ENCODE measurements at regions not wholly inside any gene's neighbourhood (a gene's known extent, or its start where the extent isn't known, plus 50 kb on each side); places are given as distances from the start of the nearest gene placed in this dataset.

DNA sequence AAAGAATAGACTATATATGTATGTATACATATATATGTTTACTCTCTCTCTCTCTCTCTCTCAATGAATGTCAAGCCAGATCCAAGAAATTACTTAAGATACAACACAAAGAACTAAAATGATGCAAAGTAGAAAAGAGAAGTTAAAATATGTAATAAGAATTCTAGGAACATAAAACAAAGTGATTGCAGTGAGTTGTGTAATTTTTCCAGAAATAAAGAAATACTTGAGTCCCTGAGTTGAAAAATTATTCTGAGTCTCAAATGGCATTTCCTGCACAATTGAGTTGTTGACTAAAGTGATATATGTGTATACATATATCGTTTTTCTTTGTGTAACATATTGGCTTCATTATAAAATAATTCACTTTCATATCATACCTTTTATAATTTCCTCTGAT, 262.4 kb downstream of the INSIG2 start:
- DNase-seq: no peak
- POLR2A ChIA-PET: no interaction called here
- H3K9ac ChIP-seq: no peak overlapping the region
- H2AFZ ChIP-seq (ENCODE audit: low read depth): no peak overlapping the region
- WGBS (ENCODE audit: low lambda C conversion rate): 0% methylated on average over 1 of the region's 1 CpG
- TF ChIP-seq REST (IDR thresholded peaks at IDR 0.05; ENCODE audit: low read depth, low read length) (no peak), MXI1 (IDR thresholded peaks at IDR 0.05; ENCODE audit: low read depth, low read length) (no peak), FOXJ3 (CRISPR knock-in tag; IDR thresholded peaks at IDR 0.05) (no peak), MEF2A (IDR thresholded peaks at IDR 0.05; ENCODE audit: borderline replicate concordance, low read depth) (no peak)
- no peaks in the 10 kb centered on the region for H3K9me3 ChIP-seq
- no peaks in the 10 kb centered on the region for H3K4me1 ChIP-seq (ENCODE audit: control insufficient read depth in 1 of 2, insufficient read depth in 2 of 2, low read depth in 1 of 2, low read length in 1 of 2)
- H3K79me2 ChIP-seq (ENCODE audit: insufficient read depth): no peaks in the 10 kb centered on the region
- H3K4me3 ChIP-seq (ENCODE audit: low read depth in 2 of 2, low read length in 1 of 2): no peak overlapping the region
- H3K27me3 ChIP-seq (ENCODE audit: insufficient read depth): no peaks in the 10 kb centered on the region; the same call in 1 of the 2 replicates
- no peaks in the 10 kb centered on the region for H3K9me2 ChIP-seq
- no peaks in the 10 kb centered on the region for H3F3A ChIP-seq (replicated peaks; ENCODE audit: insufficient read depth)
- no peak overlapping the region for H3K4me2 ChIP-seq
- H3K27ac ChIP-seq (ENCODE audit: low read depth in 2 of 2, low read length in 1 of 2): no peak overlapping the region
- H4K20me1 ChIP-seq (ENCODE audit: insufficient read depth): no peaks in the 10 kb centered on the region
- CTCF ChIA-PET: no interaction called here
- no peaks in the 10 kb centered on the region for H3K36me3 ChIP-seq (replicated peaks in 1 of 2; ENCODE audit: control insufficient read depth in 1 of 2, insufficient read depth in 2 of 2, low read length in 1 of 2)

- POLR2A ChIA-PET: no interaction called here
- WGBS (ENCODE audit: low lambda C conversion rate): 0% methylated on average over 2 of the region's 2 CpGs
- no peaks in the 10 kb centered on the region; the same call in 1 of the 2 replicates for H3K27me3 ChIP-seq (ENCODE audit: insufficient read depth)
- no peak overlapping the region for H3K9ac ChIP-seq
- H4K20me1 ChIP-seq (ENCODE audit: insufficient read depth): no peaks in the 10 kb centered on the region
- no peak overlapping the region for H3K27ac ChIP-seq (ENCODE audit: low read depth in 2 of 2, low read length in 1 of 2)
- H3K9me3 ChIP-seq: no peaks in the 10 kb centered on the region
- H3K4me3 ChIP-seq (ENCODE audit: low read depth in 2 of 2, low read length in 1 of 2): no peak overlapping the region
- TF ChIP-seq RFX5 (IDR thresholded peaks at IDR 0.05; ENCODE audit: low read length) (no peak), NRF1 (IDR thresholded peaks at IDR 0.05; ENCODE audit: low read depth, low read length) (no peak)
- no peak overlapping the region for H2AFZ ChIP-seq (ENCODE audit: low read depth)
- no peaks in the 10 kb centered on the region for H3K4me1 ChIP-seq (ENCODE audit: control insufficient read depth in 1 of 2, insufficient read depth in 2 of 2, low read depth in 1 of 2, low read length in 1 of 2)
- no peaks in the 10 kb centered on the region for H3K36me3 ChIP-seq (replicated peaks in 1 of 2; ENCODE audit: control insufficient read depth in 1 of 2, insufficient read depth in 2 of 2, low read length in 1 of 2)
- no peak overlapping the region for H3K4me2 ChIP-seq
- CTCF ChIA-PET: no interaction called here
- no peaks in the 10 kb centered on the region for H3F3A ChIP-seq (replicated peaks; ENCODE audit: insufficient read depth)
- H3K9me2 ChIP-seq: no peaks in the 10 kb centered on the region
- no peak for DNase-seq
- H3K79me2 ChIP-seq (ENCODE audit: insufficient read depth): no peaks in the 10 kb centered on the region
Observed at GRCh38 chr2:118349365-118349764, 261.1 kb downstream of the INSIG2 start.

- DNase-seq: no peak
- Histone ChIP-seq H2AFZ (ENCODE audit: low read depth) (no peak overlapping the region), H3K27ac (ENCODE audit: low read depth in 2 of 2, low read length in 1 of 2) (no peak overlapping the region), H3K4me2 (no peak overlapping the region), H3K79me2 (ENCODE audit: insufficient read depth) (no peaks in the 10 kb centered on the region), H4K20me1 (ENCODE audit: insufficient read depth) (no peaks in the 10 kb centered on the region), H3K27me3 (ENCODE audit: insufficient read depth) (no peaks in the 10 kb centered on the region; the same call in 1 of the 2 replicates), H3K4me3 (ENCODE audit: low read depth in 2 of 2, low read length in 1 of 2) (no peak overlapping the region), H3K4me1 (ENCODE audit: control insufficient read depth in 1 of 2, insufficient read depth in 2 of 2, low read depth in 1 of 2, low read length in 1 of 2) (no peaks in the 10 kb centered on the region), H3K9me3 (no peaks in the 10 kb centered on the region), H3K9me2 (no peaks in the 10 kb centered on the region), H3K36me3 (replicated peaks in 1 of 2; ENCODE audit: control insufficient read depth in 1 of 2, insufficient read depth in 2 of 2, low read length in 1 of 2) (no peaks in the 10 kb centered on the region), H3K9ac (no peak overlapping the region), H3F3A (replicated peaks; ENCODE audit: insufficient read depth) (no peaks in the 10 kb centered on the region)
- TF ChIP-seq EP300 (IDR thresholded peaks at IDR 0.05; ENCODE audit: borderline replicate concordance in 1 of 2, low read depth in 1 of 2, low read length in 1 of 2) (no peak), FOXM1 (IDR thresholded peaks at IDR 0.05; ENCODE audit: low read depth) (no peak), CTCF (IDR thresholded peaks at IDR 0.05) (no peak), YY1 (IDR thresholded peaks at IDR 0.05; ENCODE audit: low read depth) (no peak), JUND (IDR thresholded peaks at IDR 0.05) (no peak), SMC3 (IDR thresholded peaks at IDR 0.05; ENCODE audit: low read depth, low read length) (no peak)
- TF ChIP-seq, protein P1, sequence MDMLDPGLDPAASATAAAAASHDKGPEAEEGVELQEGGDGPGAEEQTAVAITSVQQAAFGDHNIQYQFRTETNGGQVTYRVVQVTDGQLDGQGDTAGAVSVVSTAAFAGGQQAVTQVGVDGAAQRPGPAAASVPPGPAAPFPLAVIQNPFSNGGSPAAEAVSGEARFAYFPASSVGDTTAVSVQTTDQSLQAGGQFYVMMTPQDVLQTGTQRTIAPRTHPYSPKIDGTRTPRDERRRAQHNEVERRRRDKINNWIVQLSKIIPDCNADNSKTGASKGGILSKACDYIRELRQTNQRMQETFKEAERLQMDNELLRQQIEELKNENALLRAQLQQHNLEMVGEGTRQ (IDR thresholded peaks at IDR 0.05; ENCODE audit: borderline replicate concordance, low read depth, low read length): no peak
- POLR2A ChIA-PET: no interaction called here
- WGBS (ENCODE audit: low lambda C conversion rate): 7% methylated on average over 4 of the region's 4 CpGs
- CTCF ChIA-PET: interaction anchor here (1.0 kb wide), 1 partner anchor 127 kb away, joined by 3 read pairs; no protein-coding TSS in a partner anchor
Observed at GRCh38 chr2:118348380-118349034, 260.2 kb downstream of the INSIG2 start.
